ENCODE measurements at regions not wholly inside any gene's neighbourhood (a gene's known extent, or its start where the extent isn't known, plus 50 kb on each side); places are given as distances from the start of the nearest gene placed in this dataset.

DNA sequence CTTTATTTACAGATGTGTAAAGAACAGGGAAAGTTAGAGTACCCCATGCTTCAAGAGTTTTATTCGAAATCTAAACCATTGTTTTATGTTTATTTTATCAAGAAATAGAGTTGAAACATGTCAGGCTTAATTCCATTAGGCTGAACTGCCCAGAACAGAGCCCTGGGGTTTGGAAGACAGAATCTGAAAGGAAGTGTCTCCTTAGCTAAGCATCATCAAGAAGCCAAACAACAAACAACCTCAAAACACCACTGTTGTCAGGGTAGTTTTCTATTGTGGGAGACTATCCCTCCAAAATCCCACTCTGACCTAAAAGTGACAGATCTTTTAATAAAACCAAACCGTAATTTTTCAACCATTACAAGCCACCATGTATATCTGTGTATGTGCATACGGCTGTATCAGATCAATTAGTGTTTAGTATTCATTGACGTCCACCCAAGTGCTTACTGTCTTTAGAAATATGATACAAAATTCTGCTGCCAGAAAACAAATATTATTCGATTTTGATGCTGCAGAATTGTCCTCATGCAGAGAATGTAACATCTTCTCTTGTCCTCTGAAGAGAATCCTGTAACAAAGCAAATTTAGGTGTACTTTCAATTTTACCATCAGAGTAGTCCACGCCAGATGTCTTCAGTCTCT is 271.9 kb upstream of the TMEM161B start:
- H3K27ac Mint-ChIP-seq, result no peak overlapping the region

DNA sequence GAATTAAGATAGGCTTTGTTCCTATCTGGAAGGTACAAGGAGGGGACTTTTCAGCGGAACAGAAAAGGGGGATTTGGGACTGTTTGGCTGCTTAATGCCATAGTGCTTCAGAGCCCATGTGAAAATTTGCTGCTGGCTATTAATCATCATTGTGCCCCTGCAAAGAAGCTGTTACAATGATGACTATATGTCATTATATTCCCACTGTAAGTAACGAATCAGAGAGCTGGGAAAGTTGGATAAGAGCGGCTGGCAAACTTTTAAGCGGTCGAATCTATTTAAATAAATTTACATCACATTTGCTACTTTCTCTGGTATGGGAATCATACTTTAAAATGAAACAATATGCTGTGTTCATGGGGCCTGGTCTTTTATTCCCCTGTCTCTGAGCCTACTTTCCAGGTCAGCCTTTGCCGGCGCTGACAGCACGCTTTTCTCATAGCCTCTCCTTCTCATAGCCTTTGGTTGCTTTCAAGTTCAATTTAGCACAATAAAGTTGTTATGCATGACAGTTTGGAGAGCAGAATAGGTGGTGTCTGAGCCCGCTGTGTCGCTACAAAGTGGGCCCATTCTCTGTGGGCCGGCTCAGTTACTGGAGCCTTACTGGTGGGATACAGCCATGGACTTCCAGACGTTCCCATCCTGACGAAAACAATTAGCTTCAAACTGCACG is 271.2 kb upstream of the TMEM161B start:
- CTCF ChIA-PET, result no interaction called here

More for the DNA sequence above, 271.9 kb upstream of the TMEM161B start:
- Mint-ChIP-seq H3K4me1 (no peaks in the 10 kb centered on the region), H3K4me3 (no peak overlapping the region), H3K9me3 (peaks cover 0 to 3% (median 0%) of the 10 kb centered on the region in 11 donors), H3K36me3 (no peaks in the 10 kb centered on the region), H3K27me3 (peaks cover 0 to 37% (median 33%) of the 10 kb centered on the region in 5 donors)
- no peak overlapping the region for H3K4me3 ChIP-seq (ENCODE audit: low read length)
- CTCF ChIA-PET, result no interaction called here
- intact Hi-C loops (cut with micrococcal nuclease), result no loop called here
- H3K27ac ChIP-seq (ENCODE audit: low read depth, low read length), result no peak overlapping the region
- no peaks in the 10 kb centered on the region for H3K4me1 ChIP-seq (ENCODE audit: control insufficient read depth in 2 of 2, insufficient read depth in 2 of 2, low read length in 2 of 2)
- no peak for ATAC-seq
- POLR2A ChIA-PET, result no interaction called here
- H3K9me3 ChIP-seq (ENCODE audit: control insufficient read depth in 2 of 3, low read length in 3 of 3), result no peaks in the 10 kb centered on the region
- no peak for DNase-seq
- H3K27me3 ChIP-seq (ENCODE audit: control insufficient read depth in 2 of 2, insufficient read depth in 2 of 2, low read length in 2 of 2), result no peaks in the 10 kb centered on the region
- no peaks in the 10 kb centered on the region for H3K36me3 ChIP-seq (ENCODE audit: control insufficient read depth in 2 of 3, insufficient read depth in 3 of 3, low read length in 3 of 3)

DNA sequence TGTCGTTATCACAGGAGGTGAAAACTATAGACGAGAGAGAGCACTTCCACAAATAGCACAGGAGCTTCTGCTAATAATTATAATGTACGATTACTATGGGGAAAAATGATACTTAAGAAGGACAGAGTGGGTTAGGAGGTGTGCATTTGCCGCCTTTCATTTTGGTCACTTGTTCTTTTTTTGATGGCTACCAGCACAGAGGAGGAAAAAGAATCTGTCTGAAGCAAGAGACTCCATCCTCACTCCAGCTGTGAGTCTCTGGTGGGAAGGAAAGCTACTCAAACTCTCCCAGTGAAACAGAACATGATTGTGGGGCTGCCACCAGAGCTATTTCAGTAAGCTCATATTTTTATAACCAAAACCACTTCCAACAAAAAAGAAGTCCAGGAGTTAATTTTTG is 270.4 kb upstream of the TMEM161B start:
- H3K27ac Mint-ChIP-seq, result no peak overlapping the region
- H3K4me1 Mint-ChIP-seq, result no peaks in the 10 kb centered on the region
- no peak overlapping the region for H3K4me3 Mint-ChIP-seq
- intact Hi-C loops (cut with micrococcal nuclease), result no loop called here
- ATAC-seq, result no peak
- H3K9me3 Mint-ChIP-seq, result peaks cover 0 to 5% (median under 1%) of the 10 kb centered on the region in 11 donors
- Histone ChIP-seq H3K27ac (ENCODE audit: low read depth, low read length) (no peak overlapping the region), H3K36me3 (ENCODE audit: control insufficient read depth in 2 of 3, insufficient read depth in 3 of 3, low read length in 3 of 3) (no peaks in the 10 kb centered on the region), H3K4me1 (ENCODE audit: control insufficient read depth in 2 of 2, insufficient read depth in 2 of 2, low read length in 2 of 2) (no peaks in the 10 kb centered on the region), H3K4me3 (ENCODE audit: low read length) (no peak overlapping the region), H3K9me3 (ENCODE audit: control insufficient read depth in 2 of 3, low read length in 3 of 3) (no peaks in the 10 kb centered on the region), H3K27me3 (ENCODE audit: control insufficient read depth in 2 of 2, insufficient read depth in 2 of 2, low read length in 2 of 2) (no peaks in the 10 kb centered on the region)
- POLR2A ChIA-PET, result no interaction called here
- peaks cover 0 to 31% (median 18%) of the 10 kb centered on the region in 5 donors for H3K27me3 Mint-ChIP-seq
- peaks cover 0 to under 1% (median 0%) of the 10 kb centered on the region in 5 donors for H3K36me3 Mint-ChIP-seq
- DNase-seq, result no peak
- CTCF ChIA-PET, result no interaction called here

More for the DNA sequence above, 271.2 kb upstream of the TMEM161B start:
- H3K4me3 Mint-ChIP-seq, result no peak overlapping the region
- H3K27ac Mint-ChIP-seq, result no peak overlapping the region
- H3K27ac ChIP-seq (ENCODE audit: low read depth, low read length), result no peak overlapping the region
- H3K27me3 ChIP-seq (ENCODE audit: control insufficient read depth in 2 of 2, insufficient read depth in 2 of 2, low read length in 2 of 2), result no peaks in the 10 kb centered on the region
- no peaks in the 10 kb centered on the region for H3K9me3 ChIP-seq (ENCODE audit: control insufficient read depth in 2 of 3, low read length in 3 of 3)
- POLR2A ChIA-PET, result no interaction called here
- H3K36me3 ChIP-seq (ENCODE audit: control insufficient read depth in 2 of 3, insufficient read depth in 3 of 3, low read length in 3 of 3), result no peaks in the 10 kb centered on the region
- ATAC-seq (no peak), DNase-seq (no peak)
- H3K9me3 Mint-ChIP-seq, result peaks cover 0 to 3% (median 0%) of the 10 kb centered on the region in 11 donors
- H3K27me3 Mint-ChIP-seq, result peaks cover 0 to 38% (median 25%) of the 10 kb centered on the region in 5 donors
- H3K4me1 Mint-ChIP-seq, result no peaks in the 10 kb centered on the region
- H3K4me3 ChIP-seq (ENCODE audit: low read length), result no peak overlapping the region
- intact Hi-C loops (cut with micrococcal nuclease), result no loop called here
- no peaks in the 10 kb centered on the region for H3K36me3 Mint-ChIP-seq
- H3K4me1 ChIP-seq (ENCODE audit: control insufficient read depth in 2 of 2, insufficient read depth in 2 of 2, low read length in 2 of 2), result no peaks in the 10 kb centered on the region

- Histone ChIP-seq H3K9me3 (ENCODE audit: control insufficient read depth in 2 of 3, low read length in 3 of 3) (no peaks in the 10 kb centered on the region), H3K36me3 (ENCODE audit: control insufficient read depth in 2 of 3, insufficient read depth in 3 of 3, low read length in 3 of 3) (no peaks in the 10 kb centered on the region), H3K4me3 (ENCODE audit: low read length) (no peak overlapping the region), H3K27ac (ENCODE audit: low read depth, low read length) (no peak overlapping the region), H3K27me3 (ENCODE audit: control insufficient read depth in 2 of 2, insufficient read depth in 2 of 2, low read length in 2 of 2) (no peaks in the 10 kb centered on the region), H3K4me1 (ENCODE audit: control insufficient read depth in 2 of 2, insufficient read depth in 2 of 2, low read length in 2 of 2) (no peaks in the 10 kb centered on the region)
- intact Hi-C loops (cut with micrococcal nuclease), result no loop called here
- DNase-seq (no peak), ATAC-seq (no peak)
- no peaks in the 10 kb centered on the region for H3K4me1 Mint-ChIP-seq
- H3K36me3 Mint-ChIP-seq, result peaks cover 0 to 5% (median 2%) of the 10 kb centered on the region in 5 donors
- POLR2A ChIA-PET, result no interaction called here
- peaks cover 0 to 17% (median 4%) of the 10 kb centered on the region in 11 donors for H3K9me3 Mint-ChIP-seq
- H3K4me3 Mint-ChIP-seq, result no peak overlapping the region
- no peak overlapping the region for H3K27ac Mint-ChIP-seq
- H3K27me3 Mint-ChIP-seq, result peaks cover 0 to 53% (median 39%) of the 10 kb centered on the region in 5 donors
- CTCF ChIA-PET, result interaction anchor here (0.7 kb wide), 1 partner anchor 1115 kb away, joined by 3 read pairs; no protein-coding TSS in a partner anchor
Observed at GRCh38 chr5:88536146-88536545, 267.5 kb upstream of the TMEM161B start.

DNA sequence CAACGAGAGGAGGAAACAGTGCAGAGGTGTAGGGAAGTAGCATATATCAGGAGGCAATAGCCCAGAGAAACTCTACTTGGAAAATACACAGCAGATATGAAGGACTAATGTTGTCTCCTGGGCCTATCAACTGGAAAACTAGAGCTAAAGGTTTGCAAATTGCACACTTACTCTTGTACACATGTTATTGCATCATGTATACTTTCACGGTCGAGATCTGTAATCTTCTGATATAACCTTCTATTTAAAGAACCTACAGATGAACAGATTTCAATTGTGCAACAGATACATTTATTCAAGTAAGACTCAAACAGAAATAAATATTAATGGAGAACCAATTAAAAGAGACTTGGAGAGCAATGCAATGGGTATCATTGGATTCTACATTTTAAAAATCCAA is 256.3 kb upstream of the TMEM161B start:
- H3K9me3 ChIP-seq (ENCODE audit: control insufficient read depth in 2 of 3, low read length in 3 of 3), result no peaks in the 10 kb centered on the region
- DNase-seq (no peak), ATAC-seq (no peak)
- H3K27ac ChIP-seq (ENCODE audit: low read depth, low read length), result no peak overlapping the region
- H3K4me1 Mint-ChIP-seq, result peaks cover 0 to 1% (median 0%) of the 10 kb centered on the region in 7 donors
- H3K4me3 Mint-ChIP-seq, result no peak overlapping the region
- H3K27me3 Mint-ChIP-seq, result peaks cover 7 to 34% (median 22%) of the 10 kb centered on the region in 5 donors
- no peaks in the 10 kb centered on the region for H3K36me3 ChIP-seq (ENCODE audit: control insufficient read depth in 2 of 3, insufficient read depth in 3 of 3, low read length in 3 of 3)
- intact Hi-C loops (cut with micrococcal nuclease), result no loop called here
- H3K9me3 Mint-ChIP-seq, result peaks cover 0 to 5% (median 0%) of the 10 kb centered on the region in 11 donors
- no peaks in the 10 kb centered on the region for H3K36me3 Mint-ChIP-seq
- CTCF ChIA-PET, result no interaction called here
- POLR2A ChIA-PET, result no interaction called here
- no peak overlapping the region for H3K4me3 ChIP-seq (ENCODE audit: low read length)
- no peak overlapping the region for H3K27ac Mint-ChIP-seq
- H3K4me1 ChIP-seq (ENCODE audit: control insufficient read depth in 2 of 2, insufficient read depth in 2 of 2, low read length in 2 of 2), result no peaks in the 10 kb centered on the region
- H3K27me3 ChIP-seq (ENCODE audit: control insufficient read depth in 2 of 2, insufficient read depth in 2 of 2, low read length in 2 of 2), result peaks cover 0 to 2% of the 10 kb centered on the region in 2 donors

DNA sequence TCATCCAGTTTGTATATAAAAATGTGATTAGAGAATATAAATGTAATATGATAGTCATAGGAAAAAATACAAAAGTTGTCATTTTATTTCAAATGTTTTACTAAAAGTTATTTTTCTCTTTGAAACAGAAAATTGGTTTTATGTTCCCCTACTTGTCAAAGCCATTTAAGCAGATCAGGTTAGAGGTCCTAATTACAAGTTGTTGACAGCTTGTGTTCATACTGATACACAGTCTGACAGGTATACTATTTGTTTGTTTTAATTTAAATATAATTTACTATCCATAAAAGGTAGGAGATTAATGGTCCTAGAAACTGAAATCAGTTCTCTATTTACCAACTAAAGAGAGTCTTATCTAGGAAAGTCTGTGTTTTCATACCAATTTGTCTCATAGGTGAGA is 250.4 kb upstream of the TMEM161B start:
- CTCF ChIA-PET, result no interaction called here
- no peak for DNase-seq
- Histone ChIP-seq H3K4me1 (ENCODE audit: control insufficient read depth in 2 of 2, insufficient read depth in 2 of 2, low read length in 2 of 2) (no peaks in the 10 kb centered on the region), H3K27me3 (ENCODE audit: control insufficient read depth in 2 of 2, insufficient read depth in 2 of 2, low read length in 2 of 2) (peaks cover 0 to 2% of the 10 kb centered on the region in 2 donors), H3K27ac (ENCODE audit: low read depth, low read length) (no peak overlapping the region), H3K36me3 (ENCODE audit: control insufficient read depth in 2 of 3, insufficient read depth in 3 of 3, low read length in 3 of 3) (no peaks in the 10 kb centered on the region), H3K4me3 (ENCODE audit: low read length) (no peak overlapping the region), H3K9me3 (ENCODE audit: control insufficient read depth in 2 of 3, low read length in 3 of 3) (no peaks in the 10 kb centered on the region)
- Mint-ChIP-seq H3K27me3 (peaks cover 18 to 29% (median 28%) of the 10 kb centered on the region in 5 donors), H3K9me3 (peaks cover 0 to 3% (median 0%) of the 10 kb centered on the region in 11 donors), H3K4me3 (no peak overlapping the region), H3K4me1 (peaks cover 0 to 1% (median 0%) of the 10 kb centered on the region in 7 donors), H3K27ac (no peak overlapping the region), H3K36me3 (no peaks in the 10 kb centered on the region)
- intact Hi-C loops (cut with micrococcal nuclease), result no loop called here
- ATAC-seq, result no peak
- POLR2A ChIA-PET, result no interaction called here

All from naive thymus-derived CD4-positive, alpha-beta T cell (primary cell).